ENCODE measurements at regions not wholly inside any gene's neighbourhood (a gene's known extent, or its start where the extent isn't known, plus 50 kb on each side); places are given as distances from the start of the nearest gene placed in this dataset.

- DNase-seq (ENCODE audit: low spot score): no peak
Measured at GRCh38 chr10:8897769-8898168, 843.3 kb downstream of the GATA3 start.

- DNase-seq (ENCODE audit: low spot score): no peak
Measured at GRCh38 chr10:8898745-8899330, 844.4 kb downstream of the GATA3 start.

DNA sequence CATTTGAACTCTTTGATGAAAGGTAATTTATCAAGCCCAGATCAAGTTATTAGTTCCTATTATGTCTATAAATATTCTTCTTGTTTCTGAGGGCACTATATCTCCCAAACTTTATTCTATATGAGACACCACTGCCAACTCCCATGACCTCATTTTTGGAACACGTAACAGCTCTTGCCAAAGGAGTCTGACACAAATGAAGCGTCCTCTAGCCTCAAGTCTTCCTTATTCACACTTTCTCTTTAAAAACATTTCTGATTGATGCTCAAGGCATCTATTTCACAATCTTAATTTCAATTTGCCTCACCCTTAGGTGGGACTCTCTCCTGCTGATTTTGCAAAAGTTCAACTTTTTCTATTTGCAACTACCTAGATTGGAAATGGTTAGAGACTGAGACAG is 848.4 kb downstream of the GATA3 start:
- no peak for DNase-seq (ENCODE audit: low spot score)

- DNase-seq (ENCODE audit: low spot score): no peak
Measured at GRCh38 chr10:8908013-8908412, 853.5 kb downstream of the GATA3 start.

- DNase-seq (ENCODE audit: low spot score): no peak
Measured at GRCh38 chr10:8910314-8910713, 855.8 kb downstream of the GATA3 start.

- no peak for DNase-seq (ENCODE audit: low spot score)
Measured at GRCh38 chr10:8911032-8911431, 856.5 kb downstream of the GATA3 start.

DNA sequence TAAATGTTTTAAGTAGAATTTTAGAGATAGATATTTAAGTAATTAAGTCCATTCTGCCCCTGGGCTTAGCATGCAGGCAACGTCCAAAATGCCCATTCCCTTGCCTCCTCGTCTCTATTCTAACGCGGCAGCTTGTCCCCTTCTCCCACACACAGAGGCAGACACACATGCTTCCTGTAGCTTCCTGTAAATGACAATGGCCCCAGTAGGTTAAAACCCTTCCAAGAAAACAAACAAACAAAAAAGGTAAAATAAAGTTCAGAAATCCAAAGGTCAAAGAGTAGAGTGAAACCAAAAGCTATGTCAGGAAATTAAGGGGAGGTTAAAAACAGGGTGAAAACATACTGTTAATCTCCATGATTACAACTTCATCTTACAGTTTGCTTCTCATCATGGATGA is 857.6 kb downstream of the GATA3 start:
- no peak for DNase-seq (ENCODE audit: low spot score)

DNA sequence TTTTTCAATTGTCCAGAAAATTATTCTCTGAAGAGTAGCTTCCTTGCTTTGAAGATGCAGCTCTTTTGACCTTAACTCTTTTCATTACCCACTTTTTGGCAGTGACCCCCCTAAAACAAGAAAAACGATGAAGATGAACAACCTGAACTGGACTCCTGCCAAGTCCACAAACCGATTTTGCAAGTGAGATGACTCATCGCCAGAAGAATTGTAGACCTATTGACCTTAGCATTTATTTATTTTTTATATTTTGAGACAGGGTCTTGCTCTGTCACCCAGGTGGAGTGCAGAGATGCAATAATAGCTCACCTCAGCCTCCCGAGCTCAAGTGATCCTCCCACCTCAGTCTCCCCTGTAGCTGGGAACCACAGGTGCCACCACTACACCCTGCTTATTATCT is 859.2 kb downstream of the GATA3 start:
- peak; percentile 41 for DNase-seq (ENCODE audit: low spot score)

DNA sequence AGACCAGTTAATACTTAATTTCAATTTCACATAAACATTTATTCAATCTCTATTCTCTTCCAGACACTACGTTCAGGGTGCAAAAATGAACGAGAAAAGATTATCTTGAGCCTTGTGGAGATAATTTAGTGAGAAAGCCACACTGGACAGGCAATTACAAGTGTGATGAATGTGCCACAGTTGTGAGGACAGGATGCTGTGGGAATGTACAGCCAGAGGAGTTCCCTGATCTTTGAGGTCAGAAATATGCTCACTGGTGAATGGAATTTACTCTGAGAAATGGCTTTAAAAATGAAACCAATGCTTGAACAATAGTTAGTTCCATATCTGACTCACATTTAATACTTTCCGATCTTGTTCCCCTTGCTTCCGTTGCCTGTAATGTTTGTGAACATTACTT is 864.8 kb downstream of the GATA3 start:
- no peak for DNase-seq (ENCODE audit: low spot score)

DNA sequence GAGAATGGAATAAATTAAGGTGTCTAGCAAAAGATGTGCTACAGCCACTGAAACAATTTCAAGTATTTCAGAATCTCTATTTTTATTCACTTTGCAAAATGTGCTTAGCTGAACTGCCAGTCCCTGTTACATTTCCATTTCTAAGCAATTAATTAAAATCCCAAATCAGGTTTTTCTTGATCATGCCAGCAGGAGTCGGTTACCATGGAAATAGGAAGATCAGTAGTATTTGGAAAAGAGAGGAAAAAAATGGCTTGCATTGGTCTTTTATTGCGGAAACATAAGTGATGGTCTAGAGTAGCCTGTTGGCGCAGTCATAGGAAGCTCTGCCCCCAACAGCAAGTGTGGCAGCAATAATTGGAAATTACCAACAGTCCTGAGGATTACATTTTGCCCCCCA is 867.1 kb downstream of the GATA3 start:
- no peak for DNase-seq (ENCODE audit: low spot score)

- no peak for DNase-seq (ENCODE audit: low spot score)
Measured at GRCh38 chr10:8923096-8923495, 868.6 kb downstream of the GATA3 start.

DNA sequence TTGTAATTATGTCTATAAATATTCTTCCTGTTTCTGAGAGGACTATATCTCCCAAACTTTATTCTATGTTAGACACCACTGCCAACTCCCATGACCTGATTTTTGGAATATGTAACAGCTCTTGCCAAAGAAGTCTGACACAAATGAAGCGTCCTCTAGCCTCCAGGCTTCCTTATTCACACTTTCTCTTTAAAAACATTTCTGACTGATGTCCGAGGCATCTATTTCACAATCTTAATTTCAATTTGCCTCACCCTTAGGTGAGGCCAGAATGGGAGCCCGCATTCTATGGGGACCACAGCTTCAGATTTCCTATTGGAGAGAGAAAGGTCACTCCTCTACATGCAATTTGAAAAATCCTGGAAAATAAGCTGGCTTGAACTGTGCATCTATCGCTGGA is 873.2 kb downstream of the GATA3 start:
- DNase-seq (ENCODE audit: low spot score): no peak

DNA sequence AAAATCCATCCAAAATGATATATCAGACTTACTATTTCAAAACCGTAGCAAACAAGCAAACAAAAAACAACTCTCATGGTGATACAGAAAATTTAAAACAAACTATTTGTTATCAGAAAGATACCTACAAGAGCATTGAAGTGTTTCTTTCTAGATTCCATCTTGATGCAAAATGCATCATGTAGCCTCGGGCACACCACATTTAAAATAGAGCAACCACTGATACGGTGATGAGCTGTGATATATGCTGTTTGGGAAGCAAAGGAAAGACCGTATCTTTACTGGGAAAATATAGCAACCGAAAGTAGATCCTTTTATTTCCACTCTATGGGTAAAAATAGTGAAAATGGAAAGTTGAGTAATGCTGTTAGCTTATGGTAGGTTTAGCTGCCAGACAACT is 892.0 kb downstream of the GATA3 start:
- DNase-seq (ENCODE audit: low spot score): no peak

DNA sequence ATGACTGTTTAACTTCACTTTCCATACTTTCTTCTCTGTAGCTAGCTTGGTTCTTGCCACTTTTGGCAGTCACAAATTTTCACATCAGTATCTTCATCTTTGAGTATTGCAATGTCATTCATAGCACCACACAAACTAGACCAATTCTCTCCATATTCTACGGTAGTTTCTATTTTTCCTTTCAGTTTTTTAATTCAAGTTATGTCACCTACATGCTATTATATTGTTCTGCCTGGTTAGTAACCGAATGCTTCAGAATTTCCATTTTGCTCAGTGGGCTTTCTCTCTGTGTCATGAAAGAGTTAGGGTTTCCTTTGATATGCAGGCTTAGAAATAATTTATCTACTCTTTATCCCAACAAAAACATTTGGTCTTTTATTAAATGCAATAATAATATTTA is 896.5 kb downstream of the GATA3 start:
- no peak for DNase-seq (ENCODE audit: low spot score)

- no peak for DNase-seq (ENCODE audit: low spot score)
Measured at GRCh38 chr10:8951440-8952089, 897.1 kb downstream of the GATA3 start.

DNA sequence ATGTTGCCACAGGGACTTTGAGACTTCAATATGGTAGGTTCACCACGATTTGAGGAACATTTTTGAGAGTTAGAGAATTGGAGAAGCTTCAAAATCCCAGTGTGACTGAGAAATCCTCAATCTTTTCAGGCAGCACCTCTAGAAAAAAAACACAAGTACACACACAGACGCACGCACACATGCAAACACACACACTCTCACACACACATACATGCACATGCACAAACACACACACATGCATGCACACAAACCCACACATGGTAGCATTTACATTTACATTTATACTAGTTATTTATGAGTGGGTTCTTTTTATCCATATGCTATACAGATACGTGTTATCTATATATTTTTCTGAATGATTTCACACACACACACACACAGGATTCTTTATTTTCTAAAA is 901.9 kb downstream of the GATA3 start:
- no peak for DNase-seq (ENCODE audit: low spot score)

DNA sequence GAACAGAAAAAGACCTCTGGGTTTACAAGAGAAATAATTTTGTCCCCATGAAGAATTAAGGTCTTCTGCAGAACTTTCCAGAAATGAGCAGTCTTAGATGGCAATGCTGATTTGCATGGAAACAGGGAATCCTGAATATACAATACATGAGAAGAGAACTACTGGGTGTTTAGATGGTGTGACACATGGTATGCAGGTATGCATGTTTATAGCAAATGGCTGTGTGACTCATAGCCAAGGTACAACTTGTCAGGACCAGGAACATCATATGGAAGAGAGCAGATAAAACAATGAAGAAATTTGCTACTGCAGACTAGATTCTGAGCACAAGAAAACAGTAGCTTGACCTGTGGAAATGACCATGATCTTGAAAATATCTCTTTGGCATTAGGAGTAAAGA is 907.8 kb downstream of the GATA3 start:
- peak; percentile 7 for DNase-seq (ENCODE audit: low spot score)

DNA sequence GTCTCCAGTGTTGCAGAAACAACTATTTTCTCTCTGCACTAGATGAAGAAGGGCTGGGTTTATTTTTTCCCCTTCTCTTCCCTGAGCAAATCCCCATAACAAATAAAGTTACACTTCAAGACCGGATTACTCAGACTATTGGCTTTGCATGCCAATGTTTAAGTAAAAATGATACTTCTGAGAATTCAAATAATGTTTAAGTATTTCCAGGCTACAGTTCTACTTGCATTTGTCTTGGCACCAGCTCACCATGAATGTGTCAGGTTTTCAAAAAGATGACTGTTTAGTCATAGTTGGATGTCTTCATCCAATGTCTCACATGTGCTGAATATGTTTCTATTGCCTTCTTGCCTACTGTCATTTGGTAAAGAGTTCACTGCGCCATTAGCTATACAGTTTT is 912.6 kb downstream of the GATA3 start:
- DNase-seq (ENCODE audit: low spot score): no peak

- DNase-seq (ENCODE audit: low spot score): no peak
Measured at GRCh38 chr10:8969853-8970252, 915.4 kb downstream of the GATA3 start.

- no peak for DNase-seq (ENCODE audit: low spot score)
Measured at GRCh38 chr10:8975535-8975934, 921.0 kb downstream of the GATA3 start.

GRCh38 chr10:8978100-8978499 is 923.6 kb downstream of the GATA3 start:
- no peak for DNase-seq (ENCODE audit: low spot score)

GRCh38 chr10:8979976-8980375 is 925.5 kb downstream of the GATA3 start:
- no peak for DNase-seq (ENCODE audit: low spot score)

DNA sequence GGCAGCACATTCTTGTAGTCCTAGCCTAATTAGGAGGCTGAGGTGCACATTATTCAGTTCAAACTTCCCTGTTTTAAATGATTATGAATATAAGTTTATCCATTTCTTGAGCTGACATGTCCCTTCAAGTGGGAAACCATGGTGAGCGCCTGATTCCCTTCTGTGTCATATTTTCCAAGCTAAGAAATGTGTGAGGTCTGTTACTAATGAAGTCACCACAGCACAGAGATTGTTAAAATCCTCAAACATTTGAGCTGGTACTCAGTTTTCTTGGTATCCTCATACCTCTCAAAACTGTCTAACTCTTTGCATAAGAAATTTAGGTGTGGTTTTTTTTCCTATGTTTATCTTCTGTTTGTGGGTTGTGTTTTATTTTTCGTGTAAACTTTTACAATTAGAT is 926.8 kb downstream of the GATA3 start:
- no peak for DNase-seq (ENCODE audit: low spot score)

- no peak for DNase-seq (ENCODE audit: low spot score)
Measured at GRCh38 chr10:8985651-8986050, 931.2 kb downstream of the GATA3 start.

Data from SW480 (cell line).